OCI-M2 (cell line): ENCODE measurements at regions not wholly inside any gene's neighbourhood (a gene's known extent, or its start where the extent isn't known, plus 50 kb on each side); places are given as distances from the start of the nearest gene placed in this dataset.
"Not testable (repeated sequence)": the region's sequence is repeated elsewhere in the genome, so short reads cannot be mapped to it uniquely, and the experiment has no call there.

ENCODE experiments used
- DNase-seq: peaks from one replicate; lab custom pipeline; 2025; ENCODE audit not compliant: unreplicated experiment; lab: John Stamatoyannopoulos, UW

DNA sequence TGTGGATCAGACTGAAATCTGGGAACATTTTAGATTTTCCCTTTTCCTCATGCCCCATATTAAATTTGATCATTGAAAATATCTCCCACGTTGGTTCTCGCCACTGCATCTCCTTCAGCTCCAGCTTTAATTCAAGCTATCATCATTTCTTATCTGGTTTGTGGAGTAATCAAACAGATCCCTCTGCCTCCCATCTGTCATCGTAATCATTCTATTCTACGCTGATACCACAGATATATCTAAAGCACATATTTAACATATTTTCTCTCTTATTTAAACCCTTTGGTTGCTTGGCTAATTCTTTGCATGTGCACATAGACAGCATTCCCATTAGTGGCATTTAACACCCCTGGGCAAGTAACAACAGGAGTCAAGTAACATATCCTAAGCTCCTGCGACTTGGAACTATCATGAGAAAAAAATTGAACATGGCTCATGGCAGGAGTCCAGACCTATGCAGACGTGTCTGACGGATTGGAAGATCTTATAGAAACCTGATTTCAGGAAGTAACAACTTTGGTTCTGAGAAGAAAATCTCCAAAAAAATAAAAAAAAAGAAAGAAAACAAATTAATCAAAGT lies 158.8 kb upstream of the KYNU start:
- no peak for DNase-seq

DNA sequence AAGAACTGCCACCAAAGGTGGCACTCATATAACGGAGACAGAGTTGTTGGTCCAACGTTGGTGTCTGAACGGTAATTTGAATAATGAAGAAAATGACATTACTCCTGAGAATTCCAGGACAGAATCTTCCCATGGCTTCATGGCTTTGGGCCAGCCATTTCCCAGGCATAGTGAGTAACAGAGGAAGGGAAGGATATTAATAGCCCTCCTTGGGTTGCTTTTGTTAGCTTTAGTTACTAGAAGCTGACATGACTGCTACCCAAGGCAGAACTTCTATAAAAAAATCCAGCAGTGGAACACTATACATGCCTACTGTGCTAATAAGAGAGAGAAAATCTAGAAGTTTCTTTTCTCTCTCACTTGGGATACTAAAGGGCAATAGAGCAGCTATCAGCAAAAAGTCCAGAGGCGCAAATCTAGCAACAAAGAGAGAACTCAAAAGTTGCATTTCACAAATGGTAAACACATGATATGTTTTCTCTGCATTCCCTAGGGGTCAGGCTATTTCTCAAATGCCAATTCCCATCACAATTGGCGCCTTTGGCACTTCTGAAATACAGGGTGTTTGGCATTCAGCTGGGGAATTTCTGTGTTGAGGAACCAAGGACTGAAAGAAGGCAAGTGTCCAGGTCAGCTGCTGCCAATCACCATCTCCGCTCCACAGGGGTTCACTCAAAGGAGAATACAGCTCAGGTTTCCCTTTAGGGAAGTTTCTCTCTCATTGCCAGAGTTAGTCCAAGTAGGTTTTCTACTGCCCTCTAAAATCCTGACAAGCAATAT lies 160.8 kb upstream of the KYNU start:
- no peak for DNase-seq

DNA sequence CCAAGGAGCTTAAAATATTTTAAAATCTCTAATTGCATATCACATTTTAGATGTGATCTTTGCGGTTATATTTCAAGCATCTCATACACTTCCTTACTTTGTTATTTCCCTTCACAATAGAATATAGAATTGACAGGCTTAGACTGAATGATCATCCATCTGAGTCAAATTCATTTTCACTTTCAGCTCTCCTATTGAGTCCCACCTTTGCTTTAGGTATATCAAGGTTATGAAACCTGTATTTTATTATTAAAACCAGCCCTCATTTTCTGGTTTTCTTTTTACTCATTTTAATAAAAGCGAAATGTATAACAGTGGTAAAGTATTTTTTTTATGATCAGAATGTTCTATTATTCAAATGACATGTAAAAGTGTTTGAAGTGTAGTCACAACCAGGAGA lies 162.9 kb upstream of the KYNU start:
- no peak for DNase-seq

DNA sequence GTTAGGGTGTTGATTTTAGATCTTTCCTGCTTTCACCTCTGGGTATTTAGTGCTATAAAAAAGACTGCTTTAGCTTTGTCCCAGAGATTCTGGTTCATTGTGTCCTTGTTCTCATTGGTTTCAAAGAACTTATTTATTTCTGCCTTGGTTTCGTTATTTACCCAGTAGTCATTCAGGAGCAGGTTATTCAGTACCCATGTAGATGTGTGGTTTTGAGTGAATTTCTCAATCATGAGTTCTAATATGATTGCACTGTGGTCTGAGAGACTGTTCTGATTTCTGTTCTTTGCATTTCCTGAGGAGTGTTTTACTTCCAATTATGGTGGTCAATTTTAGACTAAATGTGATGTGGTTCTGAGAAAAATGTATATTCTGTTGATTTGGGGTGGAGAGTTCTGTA lies 167.1 kb upstream of the KYNU start:
- no peak for DNase-seq

DNA sequence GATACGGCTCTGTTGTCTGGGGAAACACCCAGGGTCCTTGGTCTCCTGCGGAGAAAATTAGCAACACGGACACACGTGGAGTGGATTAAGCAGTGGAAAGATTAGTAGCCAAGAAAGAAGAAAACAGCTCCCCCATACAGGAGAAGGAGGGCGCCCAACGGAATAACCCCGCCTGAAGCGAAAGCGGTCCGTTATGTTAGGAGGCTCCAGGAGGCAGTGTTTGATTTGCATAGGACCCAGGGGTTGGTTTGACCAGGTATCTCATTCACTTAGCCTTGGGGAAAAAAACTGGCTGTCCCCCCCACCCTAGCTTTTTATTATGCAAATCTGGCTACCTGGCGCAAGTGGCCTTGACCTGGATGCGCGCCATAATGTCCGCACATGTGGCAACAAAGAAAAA lies 170.1 kb upstream of the KYNU start:
- DNase-seq: no peak

DNA sequence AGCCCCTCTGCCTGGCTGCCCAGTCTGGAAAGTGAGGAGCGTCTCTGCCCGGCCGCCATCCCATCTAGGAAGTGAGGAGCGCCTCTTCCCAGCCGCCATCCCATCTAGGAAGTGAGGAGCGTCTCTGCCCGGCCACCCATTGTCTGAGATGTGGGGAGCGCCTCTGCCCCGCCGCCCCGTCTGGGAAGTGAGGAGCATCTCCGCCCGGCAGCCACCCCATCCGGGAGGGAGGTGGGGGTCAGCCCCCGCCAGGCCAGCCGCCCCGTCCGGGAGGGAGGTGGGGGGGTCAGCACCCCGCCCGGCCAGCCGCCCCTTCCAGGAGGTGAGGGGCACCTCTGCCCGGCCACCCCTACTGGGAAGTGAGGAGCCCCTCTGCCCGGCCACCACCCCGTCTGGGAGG lies 175.1 kb upstream of the KYNU start:
- DNase-seq: not testable (repeated sequence)

DNA sequence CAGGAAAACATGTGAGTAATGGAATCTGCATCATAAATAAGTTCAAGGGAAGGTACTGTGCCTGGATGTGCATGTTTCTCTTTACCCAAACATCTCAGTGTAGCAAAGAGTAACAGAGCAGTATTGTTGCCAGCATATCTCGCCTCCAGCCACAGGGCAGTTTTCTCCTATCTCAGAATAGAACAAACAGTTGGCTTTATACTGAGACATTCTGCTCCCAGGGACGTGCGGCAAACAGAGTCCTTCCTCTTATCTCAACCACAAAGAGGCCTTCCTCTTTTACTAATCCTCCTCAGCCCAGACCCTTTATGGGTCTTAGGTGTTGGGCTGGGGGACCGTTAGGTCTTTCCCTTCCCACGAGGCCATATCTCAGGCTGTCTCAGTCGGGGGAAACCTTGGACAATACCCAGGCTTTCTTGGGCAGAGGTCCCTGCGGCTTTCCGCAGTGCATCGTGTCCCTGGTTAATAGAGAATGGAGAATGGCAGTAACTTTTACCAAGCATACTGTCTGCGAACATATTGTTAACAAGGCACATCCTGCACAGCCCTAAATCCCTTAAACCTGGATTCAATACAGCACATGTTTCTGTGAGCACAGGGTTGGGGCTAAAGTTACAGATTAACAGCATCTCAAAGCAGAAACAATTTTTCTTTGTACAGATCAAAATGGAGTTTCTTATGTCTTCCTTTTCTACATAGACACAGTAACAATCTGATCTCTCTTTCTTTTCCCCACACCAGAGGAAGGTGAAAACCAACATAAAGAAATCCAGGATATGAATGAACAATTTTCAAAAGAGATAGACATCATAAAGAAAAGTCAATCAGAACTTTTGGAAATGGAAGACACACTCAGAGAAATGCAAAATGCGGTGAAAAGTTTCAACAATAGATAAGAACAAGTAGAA lies 181.9 kb upstream of the KYNU start:
- DNase-seq: peak; percentile 61

DNA sequence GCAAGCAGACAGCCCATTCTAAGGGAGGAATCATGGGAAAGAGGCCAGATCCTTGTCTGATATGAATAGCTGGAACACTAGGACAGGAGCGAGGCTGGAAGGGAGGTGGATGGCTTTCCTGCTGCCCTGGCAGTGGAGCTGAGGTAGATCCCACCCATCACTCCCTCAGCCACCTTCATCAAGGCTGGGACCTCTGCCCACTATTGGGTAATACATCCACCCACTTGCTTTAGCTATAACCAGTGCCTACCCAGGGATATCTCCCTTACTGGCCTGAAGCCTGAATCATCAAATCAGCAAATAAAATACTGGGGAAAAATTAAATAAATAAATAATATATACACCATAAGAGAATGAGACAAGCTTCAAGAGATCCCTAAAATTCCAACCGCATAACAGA lies 183.2 kb upstream of the KYNU start:
- DNase-seq: no peak

DNA sequence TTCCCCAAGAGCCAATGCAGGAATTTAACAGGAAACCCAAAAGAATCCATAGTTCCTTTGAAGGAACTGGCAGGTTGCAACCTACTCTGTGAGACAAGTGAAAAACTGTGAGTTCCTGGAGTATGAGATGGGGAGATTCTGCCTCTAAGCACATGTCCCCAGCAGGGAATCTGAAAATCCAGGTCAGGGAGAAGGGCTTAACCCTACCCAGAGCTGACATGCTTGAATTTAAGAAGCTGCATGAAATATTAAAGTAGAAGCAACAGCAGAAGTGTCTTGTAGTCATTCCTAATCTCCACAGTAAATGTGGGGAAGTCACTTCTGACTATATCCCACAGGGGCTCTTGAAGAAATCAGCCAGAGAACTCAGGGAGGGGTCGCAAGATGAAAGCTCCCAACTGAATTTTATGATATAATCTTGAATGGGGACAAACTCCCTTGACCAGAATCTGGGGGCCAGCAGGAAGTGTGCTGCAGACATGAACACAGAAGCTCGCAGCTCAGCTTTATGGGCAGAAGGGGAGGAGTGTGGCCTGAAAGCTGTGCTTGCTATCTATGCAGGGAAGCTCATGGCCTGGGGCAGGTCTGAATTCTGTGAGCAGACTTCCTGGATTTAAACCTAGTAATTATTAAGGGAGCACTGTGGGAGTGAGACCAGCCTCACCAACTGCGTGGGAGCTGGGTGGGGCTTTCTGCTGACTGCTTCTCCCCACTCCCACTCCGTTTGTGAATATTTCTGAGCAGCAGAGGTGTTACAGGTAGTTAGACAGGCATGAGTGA lies 184.1 kb upstream of the KYNU start:
- DNase-seq: peak; percentile 36

DNA sequence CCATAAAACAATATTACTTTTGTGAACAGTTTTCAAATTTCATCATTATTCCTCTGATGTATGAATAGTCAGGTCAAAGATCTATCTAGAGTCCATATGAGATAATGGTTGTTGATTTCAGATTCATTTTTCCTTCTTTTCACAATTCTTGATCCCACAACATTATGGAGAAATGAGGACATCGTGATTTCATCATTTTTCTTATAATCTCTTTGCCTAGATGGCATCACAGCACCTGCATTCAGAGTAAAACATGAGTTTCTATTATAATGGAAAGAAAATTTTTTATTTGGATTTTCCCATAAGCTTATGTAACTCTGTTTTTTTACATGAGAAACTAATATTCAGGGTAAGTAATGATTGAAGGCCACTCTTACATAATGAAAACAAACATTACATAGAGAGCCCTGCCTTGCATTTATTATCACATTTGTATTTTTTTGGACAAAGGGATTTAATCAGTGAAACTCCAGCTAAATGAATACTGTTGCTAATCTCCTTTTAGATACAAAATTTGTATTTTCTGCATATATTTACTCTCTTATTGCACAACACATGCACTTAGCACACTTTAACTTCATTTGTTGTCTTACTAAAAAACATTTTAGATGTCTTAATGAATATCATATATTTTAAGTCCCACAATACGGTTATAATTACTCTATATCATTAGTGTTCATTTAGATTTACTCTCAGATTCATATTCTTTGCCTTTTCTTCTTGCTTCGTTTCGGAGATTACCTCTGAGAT lies 188.4 kb upstream of the KYNU start:
- no peak for DNase-seq

DNA sequence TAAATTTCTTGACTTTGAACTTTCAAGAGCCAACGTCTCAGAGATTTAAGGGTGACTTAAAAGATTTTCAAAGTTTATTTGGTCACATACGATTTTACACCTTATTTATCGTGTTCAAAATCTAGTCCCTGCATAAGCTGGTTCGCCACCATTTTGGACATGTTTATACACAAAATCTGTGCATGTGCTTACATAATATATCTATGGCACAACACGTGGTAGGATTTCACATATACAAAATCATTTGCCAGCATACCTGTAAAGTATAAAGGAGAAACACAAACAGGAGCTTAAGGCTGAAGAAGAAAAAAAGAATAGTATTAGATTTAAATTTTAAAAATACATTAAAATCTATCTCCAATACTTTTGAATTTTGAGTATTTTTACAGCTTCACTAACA lies 190.0 kb upstream of the KYNU start:
- DNase-seq: no peak

DNA sequence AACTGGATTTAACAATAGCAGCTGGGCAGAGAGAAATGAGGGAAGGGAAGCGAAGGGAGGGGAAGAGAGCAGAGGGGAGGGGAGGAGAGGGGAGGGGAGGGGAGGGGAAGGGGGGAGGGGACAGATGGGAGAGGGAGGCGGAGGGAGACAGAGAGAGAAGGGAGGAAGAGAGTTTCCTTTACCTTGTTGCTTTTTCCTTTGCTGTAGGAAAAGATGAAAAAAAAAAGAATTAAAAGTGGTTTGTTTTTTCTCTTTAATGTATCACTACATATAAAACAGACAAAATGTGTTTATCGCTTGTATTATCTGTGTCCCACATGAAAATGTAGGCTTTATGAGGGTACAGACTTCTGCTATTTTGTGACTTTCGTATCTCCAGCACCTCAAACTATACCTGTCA lies 190.4 kb upstream of the KYNU start:
- DNase-seq: no peak

DNA sequence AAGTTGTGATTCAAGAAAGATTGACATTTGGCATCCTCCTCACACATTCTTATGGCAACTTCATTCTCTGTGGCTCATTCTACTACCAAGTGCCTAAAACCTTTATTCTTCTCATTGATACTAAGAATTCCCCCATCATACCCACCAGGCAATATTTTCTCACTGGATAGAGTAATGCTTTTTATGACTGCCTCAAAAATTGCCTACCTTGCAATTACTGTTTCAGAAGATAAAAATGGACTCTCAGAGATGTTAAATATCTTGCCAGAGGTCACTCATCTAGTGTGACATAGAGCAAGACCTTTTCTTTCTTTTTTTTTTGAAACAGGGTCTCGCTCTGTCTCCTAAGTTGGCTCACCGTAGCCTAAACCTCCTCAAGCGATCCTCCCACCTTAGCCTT lies 192.8 kb upstream of the KYNU start:
- no peak for DNase-seq

DNA sequence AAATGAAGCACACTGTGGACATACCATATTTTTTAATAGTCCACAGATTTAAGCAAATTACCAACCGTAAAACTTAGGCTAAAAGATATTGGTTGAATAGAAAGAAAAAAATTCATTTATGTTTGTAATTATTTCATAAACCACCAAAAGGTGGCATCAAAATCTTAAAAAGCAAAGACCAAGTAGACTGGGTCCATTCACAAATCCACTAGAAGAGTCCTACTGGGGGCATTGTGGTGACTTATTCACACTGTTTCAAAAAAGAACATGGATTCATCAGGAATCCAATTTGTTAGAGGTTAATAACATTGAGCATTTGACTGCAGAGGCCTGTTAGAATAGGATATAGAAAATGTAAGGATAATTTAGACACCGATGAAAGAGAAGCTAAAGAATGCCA lies 194.9 kb upstream of the KYNU start:
- DNase-seq: peak; percentile 33

DNA sequence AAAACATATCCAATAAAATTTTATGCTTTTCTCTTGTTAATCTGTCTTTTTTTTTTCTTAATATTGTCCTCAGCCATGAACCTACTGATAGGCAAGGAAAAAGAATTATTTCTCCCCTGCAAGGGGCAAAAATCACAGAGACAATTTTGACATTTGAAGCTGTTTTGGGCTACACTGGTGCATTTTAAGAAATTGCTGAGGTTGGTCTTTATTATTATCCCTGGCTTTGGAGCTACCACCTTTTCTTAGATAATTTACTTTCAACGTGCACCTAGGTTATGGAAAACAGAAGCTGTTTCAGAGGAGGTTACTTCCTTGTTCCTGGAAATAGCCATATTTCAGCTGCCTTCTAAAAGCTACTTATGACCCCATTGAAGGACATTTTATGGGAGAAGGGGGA lies 195.5 kb upstream of the KYNU start:
- no peak for DNase-seq

DNA sequence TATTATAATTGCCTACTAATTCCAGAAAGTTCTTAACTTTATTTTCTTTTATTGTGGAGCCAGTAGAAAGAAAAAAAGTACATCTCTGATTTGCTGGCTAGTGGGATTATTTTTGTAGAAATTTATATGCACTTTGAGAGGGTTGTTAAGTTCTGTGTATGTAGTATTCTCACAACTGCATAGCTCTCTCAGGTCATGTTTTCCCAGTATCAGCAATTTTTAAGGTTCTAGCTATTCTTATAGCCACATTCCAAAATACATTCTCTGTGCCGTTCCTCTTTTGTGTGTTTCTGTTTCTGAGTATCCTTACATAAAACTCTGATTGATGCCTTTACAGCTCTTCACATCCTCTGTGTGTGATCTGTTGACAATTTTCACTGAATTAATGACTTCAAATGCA lies 199.3 kb upstream of the KYNU start:
- no peak for DNase-seq

DNA sequence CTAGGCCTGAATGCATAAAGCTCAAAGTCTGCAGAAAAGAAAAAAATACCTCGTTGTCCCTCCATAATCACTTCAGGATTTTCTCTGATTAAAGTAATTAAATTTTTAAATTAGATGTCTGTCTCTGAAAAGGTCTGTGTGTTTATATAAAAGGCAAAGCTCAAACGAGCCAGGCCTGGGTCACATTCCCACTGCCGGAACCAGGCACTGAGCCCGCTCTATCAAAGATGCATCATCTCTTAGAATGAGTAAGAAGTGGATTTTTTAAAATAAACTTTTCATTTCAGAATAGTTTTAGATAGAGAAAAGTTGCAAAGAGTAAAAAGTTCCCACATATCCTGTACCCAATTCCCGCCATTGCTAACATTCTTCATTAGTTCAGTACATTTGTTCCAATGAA lies 202.1 kb upstream of the KYNU start:
- DNase-seq: no peak

DNA sequence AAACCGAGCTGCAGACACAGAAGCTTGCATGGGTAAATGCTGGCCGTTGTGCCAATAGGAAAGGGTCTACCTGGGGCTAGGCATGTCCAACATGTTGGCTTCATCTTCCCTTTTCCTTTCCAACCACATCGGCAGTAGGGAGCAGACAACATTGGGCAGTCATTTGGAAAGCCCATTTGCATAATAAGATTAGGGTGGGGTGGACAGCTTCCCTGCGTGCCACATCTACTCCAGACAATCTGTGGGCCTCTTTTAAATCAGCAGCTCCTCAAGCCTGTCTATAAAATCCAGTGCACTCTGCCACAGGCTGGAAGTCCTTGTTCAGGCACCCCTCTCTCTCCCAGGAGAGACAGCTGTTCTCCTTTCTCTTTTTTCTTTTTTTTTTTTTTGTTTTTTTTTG lies 203.6 kb upstream of the KYNU start:
- DNase-seq: no peak

DNA sequence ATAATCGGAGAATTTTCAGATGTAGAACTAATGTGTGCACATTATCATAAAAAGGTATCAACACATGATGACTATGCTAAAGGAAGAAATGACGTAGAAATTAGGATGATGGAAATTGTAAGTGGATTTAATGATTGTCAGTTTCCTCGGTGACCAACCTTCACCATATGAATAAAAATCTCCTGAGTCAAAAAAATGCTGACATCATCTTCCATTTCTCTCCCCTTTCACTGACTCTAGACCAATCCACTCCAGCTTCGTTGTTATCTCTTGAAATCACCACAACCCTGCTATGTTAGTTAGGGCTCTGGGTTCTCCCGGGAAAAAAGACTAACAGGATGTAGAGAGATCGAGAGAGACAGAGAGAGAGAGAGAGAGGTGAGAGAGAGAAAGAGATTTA lies 204.8 kb upstream of the KYNU start:
- DNase-seq: no peak

DNA sequence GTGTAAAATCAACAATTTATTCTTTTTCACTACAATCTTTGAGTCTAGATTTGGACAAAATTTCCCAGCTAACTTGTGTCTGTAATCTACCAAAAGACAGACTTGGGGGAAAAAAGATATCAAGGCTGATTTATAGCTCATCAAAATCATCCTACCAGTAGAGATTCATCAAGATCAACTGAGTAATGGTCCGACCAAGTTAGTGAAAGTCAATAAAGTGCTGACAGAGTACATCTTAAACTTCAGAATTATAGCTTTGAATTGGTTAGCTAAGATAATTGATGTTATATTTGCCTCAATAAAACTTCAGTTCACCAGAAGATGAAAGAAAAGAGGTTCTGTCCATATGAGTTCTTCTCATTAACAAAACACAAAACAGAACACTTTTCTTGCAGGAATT lies 207.1 kb upstream of the KYNU start:
- DNase-seq: no peak

DNA sequence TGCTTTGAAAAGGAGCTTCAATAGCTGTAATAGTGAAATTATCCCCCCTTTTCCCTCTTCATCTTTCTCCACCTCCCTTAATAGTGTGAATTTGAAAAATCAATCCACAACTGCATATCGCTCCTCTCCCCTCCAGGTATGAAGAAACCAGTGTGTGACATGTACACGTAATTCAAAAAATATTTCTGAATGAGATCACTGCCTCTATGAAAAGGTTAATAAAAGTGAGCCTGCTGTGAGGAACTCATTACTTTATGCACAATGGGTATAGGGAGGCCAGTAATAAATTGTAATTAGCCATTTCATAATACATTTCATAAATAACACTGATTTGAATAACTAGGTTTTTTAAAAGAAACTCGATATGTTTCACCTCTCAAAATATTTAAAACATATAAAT lies 209.0 kb upstream of the KYNU start:
- DNase-seq: no peak
